ENCODE measurements at regions not wholly inside any gene's neighbourhood (a gene's known extent, or its start where the extent isn't known, plus 50 kb on each side); places are given as distances from the start of the nearest gene placed in this dataset.

- DNase-seq = no peak
Measured at GRCh38 chr20:57867807-57868206, 158.0 kb upstream of the PMEPA1 start.

GRCh38 chr20:57867181-57867803 is 157.5 kb upstream of the PMEPA1 start:
- no peak for DNase-seq

GRCh38 chr20:57866250-57867106 is 156.7 kb upstream of the PMEPA1 start:
- DNase-seq = no peak

GRCh38 chr20:57865266-57865665 is 155.5 kb upstream of the PMEPA1 start:
- no peak for DNase-seq

- DNase-seq = no peak
Measured at GRCh38 chr20:57860576-57860975, 150.8 kb upstream of the PMEPA1 start.

GRCh38 chr20:57857969-57858368 is 148.2 kb upstream of the PMEPA1 start:
- DNase-seq = no peak

GRCh38 chr20:57857118-57857517 is 147.3 kb upstream of the PMEPA1 start:
- no peak for DNase-seq

GRCh38 chr20:57856658-57857057 is 146.8 kb upstream of the PMEPA1 start:
- no peak for DNase-seq

GRCh38 chr20:57851796-57852195 is 142.0 kb upstream of the PMEPA1 start:
- no peak for DNase-seq

- no peak for DNase-seq
Measured at GRCh38 chr20:57851025-57851682, 141.3 kb upstream of the PMEPA1 start.

GRCh38 chr20:57849521-57850215 is 139.9 kb upstream of the PMEPA1 start:
- DNase-seq = no peak

GRCh38 chr20:57849121-57849520 is 139.3 kb upstream of the PMEPA1 start:
- no peak for DNase-seq

GRCh38 chr20:57848282-57848681 is 138.5 kb upstream of the PMEPA1 start:
- no peak for DNase-seq

- DNase-seq = no peak
Measured at GRCh38 chr20:57847104-57847503, 137.3 kb upstream of the PMEPA1 start.

GRCh38 chr20:57844626-57845596 is 135.1 kb upstream of the PMEPA1 start:
- no peak for DNase-seq

- no peak for DNase-seq
Measured at GRCh38 chr20:57843941-57844625, 134.3 kb upstream of the PMEPA1 start.

GRCh38 chr20:57842720-57843119 is 132.9 kb upstream of the PMEPA1 start:
- no peak for DNase-seq

- no peak for DNase-seq
Measured at GRCh38 chr20:57841297-57841866, 131.6 kb upstream of the PMEPA1 start.

GRCh38 chr20:57840504-57841296 is 130.9 kb upstream of the PMEPA1 start:
- no peak for DNase-seq

- DNase-seq = no peak
Measured at GRCh38 chr20:57840066-57840465, 130.3 kb upstream of the PMEPA1 start.

All from stimulated activated CD4-positive, alpha-beta T cell treated with anti-CD3 and anti-CD28 coated beads, Interleukin-1b, Interleukin-23, amount 100 ng/mL, for 48 hours (primary cell).